CD4-positive, alpha-beta T cell treated with Interleukin-4 for 1 hour (primary cell): ENCODE measurements at regions not wholly inside any gene's neighbourhood (a gene's known extent, or its start where the extent isn't known, plus 50 kb on each side); places are given as distances from the start of the nearest gene placed in this dataset.
"Not testable (repeated sequence)": the region's sequence is repeated elsewhere in the genome, so short reads cannot be mapped to it uniquely, and the experiment has no call there.

ENCODE experiments used
- DNase-seq, 2 donors: peaks; one replicate each; pipeline ENCODE4 v3.0.0-alpha.2; 2020 to 2022

- DNase-seq = no peak
These were observed 324.7 kb upstream of the GRAMD2B start for GRCh38 chr5:126098330-126099017.

GRCh38 chr5:126099077-126099476 lies 324.1 kb upstream of the GRAMD2B start:
- no peak for DNase-seq

GRCh38 chr5:126100767-126101166 lies 322.4 kb upstream of the GRAMD2B start:
- DNase-seq = no peak

- DNase-seq = no peak
These were observed 321.3 kb upstream of the GRAMD2B start for GRCh38 chr5:126101901-126102300.

GRCh38 chr5:126103050-126103449 lies 320.2 kb upstream of the GRAMD2B start:
- no peak for DNase-seq

- no peak for DNase-seq
These were observed 319.3 kb upstream of the GRAMD2B start for GRCh38 chr5:126103868-126104267.

- no peak for DNase-seq
These were observed 318.9 kb upstream of the GRAMD2B start for GRCh38 chr5:126104341-126104740.

- DNase-seq = no peak
These were observed 318.3 kb upstream of the GRAMD2B start for GRCh38 chr5:126104951-126105350.

GRCh38 chr5:126106029-126106428 lies 317.2 kb upstream of the GRAMD2B start:
- no peak for DNase-seq

- DNase-seq = no peak
These were observed 315.8 kb upstream of the GRAMD2B start for GRCh38 chr5:126107381-126107780.

- DNase-seq = no peak
These were observed 314.7 kb upstream of the GRAMD2B start for GRCh38 chr5:126108470-126108869.

GRCh38 chr5:126115059-126115629 lies 308.1 kb upstream of the GRAMD2B start:
- DNase-seq = no peak

- DNase-seq = no peak
These were observed 306.2 kb upstream of the GRAMD2B start for GRCh38 chr5:126117044-126117443.

- DNase-seq = no peak
These were observed 303.2 kb upstream of the GRAMD2B start for GRCh38 chr5:126119887-126120442.

GRCh38 chr5:126120939-126121338 lies 302.3 kb upstream of the GRAMD2B start:
- no peak for DNase-seq

- DNase-seq = no peak
These were observed 300.3 kb upstream of the GRAMD2B start for GRCh38 chr5:126122942-126123341.

GRCh38 chr5:126124706-126125345 lies 298.4 kb upstream of the GRAMD2B start:
- DNase-seq = no peak

GRCh38 chr5:126125407-126125806 lies 297.8 kb upstream of the GRAMD2B start:
- no peak for DNase-seq

GRCh38 chr5:126126574-126126973 lies 296.6 kb upstream of the GRAMD2B start:
- DNase-seq = no peak

- not testable (repeated sequence) for DNase-seq
These were observed 295.8 kb upstream of the GRAMD2B start for GRCh38 chr5:126127371-126127770.

GRCh38 chr5:126129431-126129830 lies 293.8 kb upstream of the GRAMD2B start:
- no peak for DNase-seq

GRCh38 chr5:126133424-126133823 lies 289.8 kb upstream of the GRAMD2B start:
- DNase-seq = no peak

- no peak for DNase-seq
These were observed 285.3 kb upstream of the GRAMD2B start for GRCh38 chr5:126137891-126138280.

GRCh38 chr5:126138281-126138931 lies 284.8 kb upstream of the GRAMD2B start:
- no peak for DNase-seq
